Femur (tissue), 1 donor: ENCODE measurements at regions not wholly inside any gene's neighbourhood (a gene's known extent, or its start where the extent isn't known, plus 50 kb on each side); places are given as distances from the start of the nearest gene placed in this dataset.
"Not testable (repeated sequence)": the region's sequence is repeated elsewhere in the genome, so short reads cannot be mapped to it uniquely, and the experiment has no call there.

Experiments
- DNase-seq: peaks from one replicate; pipeline ENCODE4 v3.0.0-alpha.2; 2017

GRCh38 chr4:20196476-20196875 lies 55.2 kb upstream of the SLIT2 start:
- DNase-seq, result no peak

DNA sequence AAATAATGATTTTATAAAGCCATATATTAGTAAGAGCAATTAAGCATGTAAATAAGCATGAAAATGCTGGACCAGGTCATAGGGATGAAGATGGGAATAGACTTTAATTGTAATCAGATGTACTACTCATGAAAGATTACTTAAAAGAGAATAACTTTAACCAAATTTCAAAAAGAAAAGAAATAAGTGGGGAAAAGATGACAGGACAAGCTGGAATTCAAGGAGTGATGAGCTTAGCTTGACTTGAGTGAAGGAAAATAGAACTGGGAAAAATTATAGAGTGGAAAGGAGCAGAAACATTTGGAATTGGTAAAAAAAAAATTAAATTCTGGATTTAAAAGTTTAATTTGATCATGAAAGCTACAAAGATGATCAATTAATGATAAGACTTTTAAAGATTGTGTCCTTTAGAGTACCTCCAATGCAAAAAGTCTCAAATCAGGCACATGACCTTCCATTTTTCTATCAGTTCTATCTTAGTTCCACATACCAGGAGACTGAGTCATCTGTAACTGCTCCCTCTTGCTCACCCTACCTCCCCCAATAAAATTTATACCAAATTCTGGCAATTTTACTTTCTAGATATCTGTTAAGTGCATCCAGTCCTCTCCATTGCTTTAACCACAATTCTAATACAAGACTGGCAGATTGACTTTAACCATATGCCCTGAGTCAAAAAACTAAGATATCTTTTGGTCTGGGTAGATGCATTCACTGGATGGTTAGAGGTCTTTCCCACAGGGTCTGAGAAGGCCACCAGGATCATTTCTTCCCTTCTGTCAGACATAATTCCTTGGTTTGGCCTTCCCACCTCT lies 56.4 kb upstream of the SLIT2 start:
- DNase-seq, result no peak

GRCh38 chr4:20194123-20195013 lies 57.3 kb upstream of the SLIT2 start:
- no peak for DNase-seq

GRCh38 chr4:20193141-20193936 lies 58.4 kb upstream of the SLIT2 start:
- no peak for DNase-seq

DNA sequence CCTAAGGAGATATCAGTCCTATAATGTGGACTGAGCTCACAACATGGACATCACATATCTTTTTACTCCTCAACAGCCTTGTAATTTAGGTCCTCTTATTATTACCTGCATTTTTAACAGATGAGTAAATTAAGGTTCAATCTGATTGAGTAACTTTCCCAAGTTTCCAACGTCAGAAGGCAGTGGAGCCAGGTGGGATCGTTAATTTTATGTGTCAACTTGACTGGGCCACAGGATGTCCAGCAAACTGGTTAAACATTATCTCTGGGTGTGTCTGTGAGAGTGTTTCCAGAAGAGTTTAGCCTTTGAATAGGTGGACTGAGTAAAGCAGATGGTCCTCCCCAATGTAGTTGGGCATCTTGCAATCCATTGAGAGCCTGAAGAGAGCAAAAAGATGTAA lies 59.0 kb upstream of the SLIT2 start:
- no peak for DNase-seq

DNA sequence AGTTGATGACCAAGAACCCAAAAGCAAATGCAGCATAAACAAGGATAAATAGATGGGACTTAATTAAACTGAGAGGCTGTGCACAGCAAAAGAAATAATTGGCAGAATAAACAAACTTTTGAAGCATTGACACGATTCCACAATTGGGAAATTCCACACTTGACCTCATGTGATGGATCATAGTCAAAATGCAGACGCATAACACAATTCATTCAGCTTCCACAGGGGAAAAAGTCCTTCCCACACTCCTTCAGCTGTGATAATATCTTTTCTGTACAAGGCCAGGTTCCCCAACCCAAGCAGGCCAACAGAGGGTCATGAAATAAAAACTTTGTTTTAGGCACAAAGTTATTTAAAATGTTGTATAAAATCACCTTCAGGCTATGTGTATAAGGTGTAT lies 66.6 kb upstream of the SLIT2 start:
- no peak for DNase-seq

- not testable (repeated sequence) for DNase-seq
Measured at GRCh38 chr4:20183131-20183530, 68.6 kb upstream of the SLIT2 start.

GRCh38 chr4:20181926-20182325 lies 69.8 kb upstream of the SLIT2 start:
- DNase-seq, result no peak

DNA sequence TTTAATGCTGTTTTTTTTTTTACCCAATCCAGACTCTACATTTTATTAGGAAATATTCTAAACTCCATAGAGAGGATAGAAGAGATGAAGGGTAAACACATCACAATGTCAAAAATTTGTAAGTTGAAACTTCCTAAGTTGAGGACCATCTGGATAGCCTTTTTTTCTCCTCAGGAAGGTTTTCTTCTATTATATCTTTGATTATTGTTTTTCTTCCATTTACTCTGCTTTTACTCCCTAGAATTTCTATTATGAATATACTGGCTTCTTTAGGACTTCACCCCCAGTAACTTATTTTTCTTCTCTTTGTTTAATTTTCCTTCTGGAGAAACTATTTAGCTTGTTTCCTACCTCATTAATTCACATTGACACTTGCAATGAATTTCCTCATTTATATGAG lies 71.2 kb upstream of the SLIT2 start:
- DNase-seq, result no peak

DNA sequence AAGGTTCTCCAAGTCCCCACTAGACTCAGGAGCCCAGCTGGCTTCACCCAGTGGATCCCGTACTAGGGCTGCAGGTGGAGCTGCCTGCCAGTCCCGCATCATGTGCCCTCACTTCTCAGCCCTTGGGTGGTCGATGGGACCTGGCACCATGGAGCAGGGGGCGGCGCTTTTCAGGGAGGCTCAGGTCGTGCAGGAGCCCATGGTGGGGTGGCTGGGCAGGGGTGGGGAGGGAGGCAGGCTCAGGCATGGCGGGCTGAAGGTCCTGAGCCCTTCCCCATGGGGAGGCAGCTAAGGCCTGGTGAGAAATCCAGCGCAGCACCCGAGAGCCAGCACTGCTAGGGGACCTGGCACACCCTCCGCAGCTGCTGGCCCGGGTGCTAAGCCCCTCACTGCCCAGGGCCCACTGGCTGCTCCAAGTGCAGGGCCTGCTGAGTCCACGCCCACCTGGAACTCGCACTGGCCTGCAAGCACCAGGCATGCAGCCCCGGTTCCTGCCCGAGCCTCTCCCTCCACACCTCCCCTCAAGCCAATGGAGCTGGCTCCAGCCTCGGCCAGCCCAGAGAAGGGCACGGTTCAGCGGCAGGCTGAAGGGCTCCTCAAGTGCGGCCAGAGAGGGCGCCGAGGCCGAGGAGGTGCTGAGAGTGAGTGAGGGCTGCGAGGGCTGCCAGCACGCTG lies 72.7 kb upstream of the SLIT2 start:
- DNase-seq, result no peak

DNA sequence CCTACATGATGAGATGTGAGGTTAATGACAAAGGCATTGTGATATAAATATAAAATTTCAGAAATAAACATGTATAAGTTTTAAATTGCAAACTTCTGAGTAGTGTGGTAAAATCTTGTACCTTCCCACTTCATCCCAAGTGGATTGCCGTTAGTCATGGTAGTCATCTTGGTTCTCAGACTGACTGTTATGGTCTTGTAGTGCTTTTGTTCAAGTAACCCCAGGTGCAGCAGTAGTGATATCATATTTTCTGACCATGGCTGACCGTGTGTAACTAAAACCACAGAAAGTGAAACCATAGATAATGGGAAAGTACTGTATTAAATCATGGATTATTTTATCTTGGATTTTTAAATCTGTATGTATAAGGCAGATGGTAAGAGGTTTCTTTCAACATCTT lies 74.8 kb upstream of the SLIT2 start:
- no peak for DNase-seq

DNA sequence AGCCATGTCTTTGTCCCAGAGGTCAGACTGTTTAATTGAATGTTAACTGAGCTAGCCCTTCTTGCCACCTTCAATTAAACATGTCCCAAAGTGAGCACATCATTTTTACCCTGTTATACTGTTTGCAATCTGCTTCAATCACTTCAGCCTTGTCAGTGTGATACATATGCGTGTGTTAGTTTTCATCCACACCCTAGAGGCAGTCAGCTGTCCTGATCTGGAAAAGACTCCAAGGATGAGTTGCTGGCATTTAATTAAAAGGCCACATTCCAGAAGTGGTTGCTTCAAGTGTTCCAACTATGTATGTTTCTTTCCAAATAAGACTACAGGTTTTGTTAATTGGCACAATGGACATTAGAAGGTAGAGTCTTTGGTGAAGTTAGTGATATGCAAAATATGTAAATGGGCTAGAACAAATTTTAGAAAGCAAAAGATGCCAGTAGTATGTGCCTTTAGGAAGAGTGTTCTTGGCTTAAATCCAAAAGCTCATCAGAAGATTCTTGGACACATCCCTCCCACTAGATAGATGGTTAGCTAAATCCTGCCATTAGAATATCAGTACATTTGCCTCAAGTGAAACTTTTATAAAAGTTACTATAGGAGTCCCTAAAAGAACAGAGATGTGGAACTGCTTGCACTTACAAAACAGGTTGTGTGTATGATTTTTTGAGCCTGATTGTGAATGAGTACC lies 79.5 kb upstream of the SLIT2 start:
- no peak for DNase-seq

DNA sequence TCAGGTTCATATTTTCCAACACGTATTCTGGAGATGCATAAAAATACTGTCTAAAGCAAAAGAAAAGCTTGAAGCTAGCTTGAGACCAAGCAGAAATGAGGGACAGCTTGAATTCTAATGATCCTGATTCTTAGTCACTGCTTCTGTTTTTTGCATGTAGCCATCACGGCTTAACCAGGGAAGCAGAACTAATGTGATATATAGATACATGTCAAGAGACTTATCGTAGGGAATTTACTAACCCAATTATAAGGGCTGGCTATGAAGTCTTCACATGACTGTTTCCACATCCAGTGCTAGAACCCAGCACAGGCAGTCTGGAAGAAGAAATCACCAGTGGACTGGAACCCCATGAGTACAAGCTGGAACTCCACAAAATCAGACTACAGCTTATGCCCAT lies 85.2 kb upstream of the SLIT2 start:
- DNase-seq, result no peak

DNA sequence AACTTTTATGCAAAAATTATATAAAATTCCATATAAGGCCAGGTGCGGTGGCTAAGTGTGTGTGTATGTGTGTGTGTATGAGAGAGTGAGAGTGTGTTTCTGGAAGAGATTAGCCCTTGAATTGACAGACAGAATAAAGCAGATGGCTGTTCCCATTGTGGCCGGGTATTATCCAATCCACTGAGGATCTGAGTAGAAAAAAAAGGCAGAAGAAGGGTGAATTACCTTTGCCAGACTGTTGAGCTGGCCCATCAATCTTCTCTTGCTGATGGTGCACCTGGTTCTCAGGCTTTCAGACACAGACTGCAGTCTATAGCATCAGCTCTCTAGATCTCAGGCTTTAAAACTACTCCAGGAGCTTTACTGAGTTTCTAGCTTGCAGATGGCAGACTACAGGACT lies 92.2 kb upstream of the SLIT2 start:
- no peak for DNase-seq

GRCh38 chr4:20158195-20158594 lies 93.5 kb upstream of the SLIT2 start:
- DNase-seq, result no peak

- DNase-seq, result no peak
Measured at GRCh38 chr4:20151436-20151835, 100.3 kb upstream of the SLIT2 start.

GRCh38 chr4:20149143-20149542 lies 102.6 kb upstream of the SLIT2 start:
- not testable (repeated sequence) for DNase-seq

GRCh38 chr4:20137176-20137575 lies 114.5 kb upstream of the SLIT2 start:
- DNase-seq, result no peak

DNA sequence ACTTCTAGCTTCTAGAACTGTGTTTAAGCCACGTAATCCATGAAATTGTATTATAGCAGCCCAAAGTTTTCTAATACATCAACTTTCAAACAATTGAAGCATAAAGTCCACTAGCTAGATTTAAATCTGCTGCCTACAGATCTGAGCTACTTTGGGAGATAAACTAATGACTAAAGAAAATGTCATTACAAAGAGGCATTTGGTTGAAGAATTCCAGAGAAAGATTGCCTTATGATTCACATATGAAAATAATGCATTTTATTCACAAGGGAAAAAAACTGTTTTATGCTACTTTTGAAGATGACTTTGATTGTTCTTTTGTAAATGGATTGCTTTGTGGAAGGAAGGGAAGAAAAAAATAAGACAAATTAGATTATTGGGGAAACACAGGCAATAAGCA lies 124.1 kb upstream of the SLIT2 start:
- no peak for DNase-seq

GRCh38 chr4:20126906-20127305 lies 124.8 kb upstream of the SLIT2 start:
- DNase-seq, result no peak

DNA sequence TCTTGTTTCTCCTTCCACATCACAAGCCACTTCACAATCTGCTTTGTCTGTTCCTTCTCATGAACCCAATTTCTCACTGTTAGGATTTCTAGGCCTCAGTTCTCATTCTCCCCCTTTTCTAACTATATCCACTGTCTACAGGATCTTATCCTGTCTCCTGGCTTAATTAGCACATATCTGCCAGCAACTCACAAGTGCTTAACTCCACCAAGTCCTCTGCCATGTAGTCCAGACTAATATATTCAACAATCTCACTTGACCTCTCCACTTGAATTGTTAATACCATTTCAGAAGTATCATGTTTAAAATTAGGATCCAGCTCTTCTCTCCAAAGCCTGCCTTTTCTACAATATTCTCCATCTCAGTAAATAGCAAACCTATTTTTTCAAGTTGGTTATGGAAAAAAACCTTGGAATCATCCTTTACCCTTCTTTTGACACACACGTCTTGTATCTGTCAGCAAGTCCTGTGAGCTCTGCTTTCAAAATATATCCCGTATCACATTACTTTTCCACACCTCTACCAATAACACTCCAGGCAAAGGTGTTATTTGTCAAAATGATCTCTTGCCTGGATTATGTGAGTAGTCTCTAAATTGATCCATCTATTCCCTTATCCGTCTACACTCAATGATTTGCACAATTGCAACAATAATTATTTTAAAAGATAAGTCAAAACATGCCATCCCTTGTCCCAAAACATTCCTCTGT lies 127.2 kb upstream of the SLIT2 start:
- no peak for DNase-seq
